ENCODE measurements at regions not wholly inside any gene's neighbourhood (a gene's known extent, or its start where the extent isn't known, plus 50 kb on each side); places are given as distances from the start of the nearest gene placed in this dataset.

- no peak for TF ChIP-seq POLR2A (IDR thresholded peaks at IDR 0.05; ENCODE audit: low read length)
- TF ChIP-seq GATA1 (IDR thresholded peaks at IDR 0.05; ENCODE audit: low read depth, low read length) = no peak
- no peak for DNase-seq
Observed at GRCh38 chr10:9188022-9188810, 1133.7 kb downstream of the GATA3 start.

- TF ChIP-seq POLR2A (IDR thresholded peaks at IDR 0.05; ENCODE audit: low read length) (no peak), GATA1 (IDR thresholded peaks at IDR 0.05; ENCODE audit: low read depth, low read length) (no peak)
- no peak for DNase-seq
Observed at GRCh38 chr10:9189448-9189847, 1135.0 kb downstream of the GATA3 start.

GRCh38 chr10:9193120-9193519, 1138.6 kb downstream of the GATA3 start:
- TF ChIP-seq POLR2A (IDR thresholded peaks at IDR 0.05; ENCODE audit: low read length) (no peak), GATA1 (IDR thresholded peaks at IDR 0.05; ENCODE audit: low read depth, low read length) (no peak)

GRCh38 chr10:9195385-9195784, 1140.9 kb downstream of the GATA3 start:
- DNase-seq = no peak
- TF ChIP-seq GATA1 (IDR thresholded peaks at IDR 0.05; ENCODE audit: low read depth, low read length) (no peak), POLR2A (IDR thresholded peaks at IDR 0.05; ENCODE audit: low read length) (no peak)

More at GRCh38 chr10:9193120-9193519, 1138.6 kb downstream of the GATA3 start:
- no peak for DNase-seq

GRCh38 chr10:9198611-9199010, 1144.1 kb downstream of the GATA3 start:
- no peak for DNase-seq
- TF ChIP-seq POLR2A (IDR thresholded peaks at IDR 0.05; ENCODE audit: low read length) (no peak), GATA1 (IDR thresholded peaks at IDR 0.05; ENCODE audit: low read depth, low read length) (no peak)

- TF ChIP-seq GATA1 (IDR thresholded peaks at IDR 0.05; ENCODE audit: low read depth, low read length) (no peak), POLR2A (IDR thresholded peaks at IDR 0.05; ENCODE audit: low read length) (no peak)
- DNase-seq = no peak
Observed at GRCh38 chr10:9205558-9205957, 1151.1 kb downstream of the GATA3 start.

GRCh38 chr10:9209105-9209798, 1154.8 kb downstream of the GATA3 start:
- TF ChIP-seq GATA1 (IDR thresholded peaks at IDR 0.05; ENCODE audit: low read depth, low read length) = no peak
- DNase-seq = peak; percentile 45 to 72

- no peak for TF ChIP-seq POLR2A (IDR thresholded peaks at IDR 0.05; ENCODE audit: low read length)
- TF ChIP-seq GATA1 (IDR thresholded peaks at IDR 0.05; ENCODE audit: low read depth, low read length) = no peak
- DNase-seq = no peak
Observed at GRCh38 chr10:9211228-9211627, 1156.7 kb downstream of the GATA3 start.

- no peak for DNase-seq
- TF ChIP-seq POLR2A (IDR thresholded peaks at IDR 0.05; ENCODE audit: low read length) (no peak), GATA1 (IDR thresholded peaks at IDR 0.05; ENCODE audit: low read depth, low read length) (no peak)
Observed at GRCh38 chr10:9214618-9215017, 1160.1 kb downstream of the GATA3 start.

- TF ChIP-seq GATA1 (IDR thresholded peaks at IDR 0.05; ENCODE audit: low read depth, low read length) (no peak), POLR2A (IDR thresholded peaks at IDR 0.05; ENCODE audit: low read length) (no peak)
- DNase-seq = no peak
Observed at GRCh38 chr10:9215121-9215520, 1160.6 kb downstream of the GATA3 start.

- no peak for TF ChIP-seq POLR2A (IDR thresholded peaks at IDR 0.05; ENCODE audit: low read length)
- TF ChIP-seq GATA1 (IDR thresholded peaks at IDR 0.05; ENCODE audit: low read depth, low read length) = no peak
- DNase-seq = no peak
Observed at GRCh38 chr10:9219860-9220259, 1165.4 kb downstream of the GATA3 start.

GRCh38 chr10:9222917-9223316, 1168.4 kb downstream of the GATA3 start:
- DNase-seq = no peak
- TF ChIP-seq POLR2A (IDR thresholded peaks at IDR 0.05; ENCODE audit: low read length) = no peak
- no peak for TF ChIP-seq GATA1 (IDR thresholded peaks at IDR 0.05; ENCODE audit: low read depth, low read length)

GRCh38 chr10:9227679-9228365, 1173.3 kb downstream of the GATA3 start:
- no peak for DNase-seq
- no peak for TF ChIP-seq GATA1 (IDR thresholded peaks at IDR 0.05; ENCODE audit: low read depth, low read length)
- no peak for TF ChIP-seq POLR2A (IDR thresholded peaks at IDR 0.05; ENCODE audit: low read length)

- no peak for TF ChIP-seq GATA1 (IDR thresholded peaks at IDR 0.05; ENCODE audit: low read depth, low read length)
- TF ChIP-seq POLR2A (IDR thresholded peaks at IDR 0.05; ENCODE audit: low read length) = no peak
- no peak for DNase-seq
Observed at GRCh38 chr10:9228771-9229170, 1174.3 kb downstream of the GATA3 start.
